ENCODE measurements at regions not wholly inside any gene's neighbourhood (a gene's known extent, or its start where the extent isn't known, plus 50 kb on each side); places are given as distances from the start of the nearest gene placed in this dataset.
"Not testable (repeated sequence)": the region's sequence is repeated elsewhere in the genome, so short reads cannot be mapped to it uniquely, and the experiment has no call there.

GRCh38 chr15:62513893-62514292 is 348.8 kb upstream of the C2CD4B start:
- DNase-seq, result no peak

DNA sequence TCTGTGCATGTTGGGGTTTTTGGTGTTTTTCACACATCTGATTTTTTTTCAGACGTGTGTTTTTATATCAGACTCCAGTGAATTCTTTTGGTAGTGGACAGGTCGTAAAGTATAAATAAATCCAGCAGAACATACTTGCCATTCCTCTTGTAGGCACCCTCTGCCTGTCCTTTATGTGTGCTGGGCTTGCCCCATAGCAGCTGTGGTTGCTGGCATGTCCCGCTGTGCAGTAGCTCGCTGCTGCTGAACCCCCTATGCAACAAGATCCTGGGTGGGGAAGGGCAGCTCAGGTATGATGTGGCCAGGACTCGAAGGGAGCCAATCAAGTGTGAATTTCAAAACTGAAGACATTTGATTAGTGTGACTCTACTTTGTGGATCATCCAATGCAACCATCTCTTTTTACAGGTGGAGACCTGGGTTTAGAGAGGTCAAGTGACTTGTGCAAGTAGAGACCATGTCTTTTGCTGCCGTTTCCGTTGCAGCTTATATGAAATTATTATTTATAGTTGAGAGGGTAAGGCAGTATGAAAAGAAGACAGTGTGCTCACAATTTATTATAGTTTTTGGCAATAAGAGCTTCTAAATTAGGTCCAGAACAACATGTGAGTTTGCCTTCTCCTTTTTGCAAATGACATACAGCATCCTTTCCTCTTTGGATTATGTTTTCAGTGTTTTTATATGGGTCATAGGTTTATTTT is 350.8 kb upstream of the C2CD4B start:
- DNase-seq, result no peak

DNA sequence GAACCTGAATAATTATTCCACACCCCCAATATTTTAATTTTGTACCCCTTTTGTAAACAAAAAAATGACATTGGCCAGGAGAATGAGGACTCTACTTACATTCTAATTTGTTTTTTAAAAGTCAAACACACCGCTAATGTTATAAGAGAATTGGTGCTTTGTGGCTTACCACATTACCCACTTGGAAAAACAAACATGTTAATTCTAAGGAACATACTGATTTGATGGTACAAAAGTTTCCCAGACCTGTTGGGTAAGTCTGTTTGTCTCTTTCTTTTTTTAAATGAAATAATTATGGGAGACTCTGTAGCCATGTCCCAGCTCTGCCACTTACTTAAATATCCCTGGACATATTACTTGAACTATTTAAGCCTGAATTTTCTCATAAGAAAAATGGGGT is 352.5 kb upstream of the C2CD4B start:
- DNase-seq, result no peak

GRCh38 chr15:62518666-62519065 is 353.6 kb upstream of the C2CD4B start:
- not testable (repeated sequence) for DNase-seq

DNA sequence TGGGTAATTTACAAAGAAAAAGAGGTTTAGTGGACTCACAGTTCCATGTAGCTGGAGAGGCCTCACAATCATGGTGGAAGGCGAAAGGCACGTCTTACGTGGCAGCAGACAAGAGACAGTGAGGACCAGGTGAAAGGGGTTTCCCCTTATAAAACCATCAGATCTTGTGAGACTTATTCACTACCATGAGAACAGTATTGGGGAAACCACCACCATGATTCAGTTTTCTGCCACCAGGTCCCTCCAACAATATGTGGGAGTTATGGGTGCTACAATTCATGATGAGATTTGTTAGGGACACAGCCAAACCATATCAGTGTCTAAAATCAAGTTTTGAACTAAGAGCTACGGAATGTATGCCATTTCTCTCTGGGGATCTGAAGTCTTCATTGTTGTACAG is 354.8 kb upstream of the C2CD4B start:
- DNase-seq, result no peak

- DNase-seq, result no peak
Measured at GRCh38 chr15:62520887-62521286, 355.8 kb upstream of the C2CD4B start.

DNA sequence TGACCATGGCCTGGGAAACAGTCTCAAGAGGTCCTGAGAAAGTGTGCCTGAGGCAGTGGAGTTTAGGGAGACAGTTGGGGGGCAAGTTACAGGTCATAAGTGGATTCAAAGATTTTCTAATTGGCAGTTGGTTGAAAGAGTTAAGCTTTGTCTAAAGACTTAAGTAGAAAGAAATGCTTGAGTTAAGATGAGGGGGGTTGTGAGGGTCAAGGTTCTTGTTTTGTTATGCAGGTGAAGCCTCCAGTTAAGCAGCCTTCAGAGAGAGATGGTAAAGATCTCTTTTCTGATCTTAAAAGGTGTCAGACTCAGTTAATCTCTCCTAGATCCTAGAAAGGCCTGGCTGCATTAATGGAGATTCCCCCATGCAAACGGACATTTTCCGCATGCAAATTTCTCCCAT is 356.3 kb upstream of the C2CD4B start:
- DNase-seq, result no peak

DNA sequence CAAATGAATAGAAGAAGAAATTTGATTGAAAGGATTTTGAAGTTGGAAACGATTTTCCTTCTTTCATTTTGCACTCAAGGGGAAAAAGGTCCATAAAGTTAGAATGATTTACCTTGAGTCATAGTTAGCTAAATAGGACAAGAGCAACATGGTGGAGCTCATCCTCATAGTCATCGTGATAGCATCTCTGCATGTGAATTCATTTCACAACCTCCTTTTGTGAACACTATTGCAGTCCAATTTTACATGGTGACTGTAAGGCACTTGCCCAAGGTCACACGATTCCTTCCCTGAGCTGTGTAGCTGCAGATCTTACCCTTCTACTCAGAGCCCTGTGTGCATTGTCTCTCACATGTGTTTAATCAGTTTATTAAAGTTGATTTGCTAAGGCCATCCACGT is 359.8 kb upstream of the C2CD4B start:
- no peak for DNase-seq

DNA sequence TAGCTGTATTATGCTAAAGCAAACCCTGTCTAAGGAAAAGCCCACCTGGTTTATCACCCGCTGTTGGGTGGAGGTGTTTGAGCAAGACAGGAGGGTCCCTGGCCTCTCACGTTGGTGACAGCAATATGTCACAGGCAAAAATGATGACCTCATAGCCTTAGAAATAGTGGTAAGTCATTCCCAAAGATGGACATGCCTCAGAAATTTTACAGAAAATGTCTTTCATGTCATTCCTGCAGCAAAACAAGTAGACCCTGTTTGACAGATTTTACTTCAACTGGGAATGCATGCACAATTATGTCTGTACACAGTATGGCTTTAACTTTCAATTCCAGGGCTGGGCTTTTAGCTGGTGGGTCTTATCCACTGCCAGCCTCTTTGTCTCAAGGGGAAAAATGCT is 362.3 kb upstream of the C2CD4B start:
- no peak for DNase-seq

- no peak for DNase-seq
Measured at GRCh38 chr15:62528505-62528904, 363.4 kb upstream of the C2CD4B start.

DNA sequence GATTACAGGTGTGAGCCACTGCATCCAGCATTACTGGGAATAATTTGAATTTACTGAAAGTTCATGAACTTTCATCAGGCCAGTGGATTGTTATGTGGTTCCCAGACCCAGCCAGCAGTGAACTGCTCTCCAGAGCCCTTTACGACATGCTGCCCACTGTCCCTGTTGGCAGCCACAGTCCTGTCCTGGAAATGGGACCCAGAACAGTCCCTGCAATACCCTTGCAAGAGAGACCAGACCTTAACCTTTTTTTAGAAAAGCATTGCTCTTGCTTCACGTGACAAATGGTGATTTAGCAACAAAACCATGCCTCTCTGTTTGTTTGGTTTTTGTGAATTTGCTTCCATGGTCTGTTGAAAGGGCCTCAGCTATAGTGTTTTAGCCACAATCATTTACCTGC is 367.3 kb upstream of the C2CD4B start:
- no peak for DNase-seq

- DNase-seq, result no peak
Measured at GRCh38 chr15:62533687-62534086, 368.6 kb upstream of the C2CD4B start.

DNA sequence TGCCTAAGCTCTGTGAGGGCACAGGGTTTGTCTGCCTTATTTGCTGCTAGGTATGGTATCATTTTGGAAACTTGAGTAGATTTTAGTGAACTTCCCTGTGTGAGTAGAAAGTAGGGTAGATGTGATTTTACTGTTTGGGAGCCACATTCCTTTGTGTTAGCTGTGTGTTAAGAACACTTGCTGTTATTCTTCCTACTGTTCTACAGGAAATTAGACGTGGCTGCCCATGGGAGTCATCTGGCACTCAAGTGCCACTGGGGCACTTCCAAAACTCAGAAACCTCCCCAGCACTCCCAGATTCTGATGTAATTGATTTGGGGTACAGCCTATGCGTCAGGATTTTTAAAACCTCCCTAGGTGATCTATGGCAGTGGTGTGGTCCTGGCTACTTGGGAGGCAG is 369.9 kb upstream of the C2CD4B start:
- DNase-seq, result no peak

GRCh38 chr15:62539236-62539635 is 374.2 kb upstream of the C2CD4B start:
- no peak for DNase-seq

GRCh38 chr15:62541250-62541649 is 376.2 kb upstream of the C2CD4B start:
- DNase-seq, result no peak

GRCh38 chr15:62541846-62542245 is 376.8 kb upstream of the C2CD4B start:
- DNase-seq, result no peak

GRCh38 chr15:62544446-62544845 is 379.4 kb upstream of the C2CD4B start:
- DNase-seq, result no peak

- DNase-seq, result no peak
Measured at GRCh38 chr15:62545467-62546227, 380.6 kb upstream of the C2CD4B start.

GRCh38 chr15:62546628-62547027 is 381.5 kb upstream of the C2CD4B start:
- DNase-seq, result no peak

GRCh38 chr15:62547584-62547983 is 382.5 kb upstream of the C2CD4B start:
- DNase-seq, result no peak

DNA sequence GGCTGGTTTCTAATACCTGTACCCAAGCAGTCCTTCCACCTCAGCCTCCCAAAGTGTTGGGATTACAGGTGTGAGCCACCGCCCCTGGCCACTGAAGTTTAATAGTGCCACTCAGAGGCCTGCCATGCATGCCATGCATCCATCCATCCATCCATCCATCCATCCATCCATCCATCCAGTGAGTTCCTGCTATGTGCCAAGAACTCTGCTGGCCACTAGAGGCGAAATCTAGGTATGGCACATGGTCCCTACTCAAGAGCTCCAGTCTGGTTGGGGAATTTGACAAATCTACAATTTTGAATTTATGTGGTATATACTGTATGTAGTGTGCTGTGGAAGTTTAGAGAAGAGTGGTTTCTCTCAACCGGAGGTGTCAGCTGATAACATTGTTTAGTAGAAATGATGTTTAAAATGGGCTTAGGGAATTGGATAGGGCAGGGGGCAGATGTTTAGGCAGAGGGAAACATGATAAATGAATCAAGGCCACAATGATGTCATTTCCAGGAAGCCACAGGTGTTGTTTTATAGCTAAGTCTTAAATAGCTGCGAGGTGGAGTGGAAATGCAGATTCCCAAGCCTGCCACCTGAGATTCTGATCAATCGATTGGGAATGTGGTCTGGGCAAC is 384.4 kb upstream of the C2CD4B start:
- no peak for DNase-seq

DNA sequence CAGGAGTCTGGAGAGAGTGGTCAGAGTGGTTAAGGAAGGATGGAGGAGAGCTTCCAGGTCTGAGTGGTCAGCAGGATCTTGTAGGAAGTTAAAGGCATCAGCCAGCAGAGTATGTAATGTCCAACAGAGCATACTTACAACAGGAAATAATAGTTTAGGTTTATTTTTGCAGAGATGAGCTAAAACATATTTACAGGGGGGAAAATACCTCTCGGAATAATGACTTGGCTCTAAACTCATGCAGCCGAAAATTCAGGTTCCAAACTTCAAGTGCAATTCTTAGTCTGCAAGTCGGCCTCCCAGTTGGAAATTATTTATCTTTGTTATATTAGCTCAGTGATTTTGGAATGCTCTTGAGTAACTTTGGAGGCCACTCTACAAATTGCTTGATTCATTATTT is 385.0 kb upstream of the C2CD4B start:
- DNase-seq, result no peak

GRCh38 chr15:62552444-62552843 is 387.4 kb upstream of the C2CD4B start:
- DNase-seq, result no peak

GRCh38 chr15:62553911-62554563 is 389.0 kb upstream of the C2CD4B start:
- no peak for DNase-seq
